T-helper 2 cell treated with Interferon-gamma antibody and Interleukin-4, amounts not matched to agents 100 ng/mL and 5 ng/mL, for 36 hours (primary cell): ENCODE measurements at regions not wholly inside any gene's neighbourhood (a gene's known extent, or its start where the extent isn't known, plus 50 kb on each side); places are given as distances from the start of the nearest gene placed in this dataset.

Experiments
- intact Hi-C: fragments of 100-400 bp; cut with micrococcal nuclease; formaldehyde crosslinking; loops from one replicate; pipeline ENCODE4 v1.15.1; 2023

DNA sequence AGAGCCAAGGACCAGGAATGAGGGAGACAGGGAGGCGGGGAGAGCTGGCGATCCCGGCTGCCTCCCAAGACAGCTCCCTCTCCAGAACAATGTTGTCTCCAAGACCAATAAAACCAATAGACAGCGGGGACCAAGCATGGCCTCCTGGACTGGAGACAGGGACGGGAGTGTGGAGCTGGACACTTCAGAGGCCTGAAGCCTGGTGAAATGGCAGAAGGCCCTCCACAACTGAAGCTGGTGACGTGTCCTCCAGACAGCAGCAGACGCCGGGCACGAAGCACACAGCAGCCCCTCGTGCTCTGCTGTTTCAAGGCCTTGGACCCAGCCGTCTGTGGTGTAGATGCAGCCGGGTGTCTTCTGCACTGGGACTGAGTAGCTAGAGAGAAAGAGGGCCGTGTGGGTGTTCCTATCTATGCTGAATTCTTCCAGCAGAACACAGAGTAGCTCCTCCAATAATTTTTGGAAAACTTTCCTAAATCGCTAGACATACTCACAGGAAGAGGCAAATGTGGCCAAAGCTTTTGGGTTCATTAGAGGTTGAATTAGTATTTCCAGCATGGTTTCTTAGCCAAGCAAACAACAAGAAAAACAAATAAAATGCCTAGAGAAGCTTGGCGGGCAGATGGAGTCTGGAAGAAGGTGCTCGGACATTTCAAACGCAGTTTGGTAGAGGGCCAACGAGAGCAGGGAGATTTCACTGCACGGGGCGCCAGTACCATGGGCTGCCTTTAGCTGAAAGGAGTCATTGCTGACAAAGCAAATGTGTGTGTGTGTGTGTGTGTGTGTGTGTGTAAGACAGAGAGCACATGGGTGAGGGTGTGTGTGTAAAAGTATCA is 570.4 kb downstream of the TCERG1L start:
- intact Hi-C loops, result no loop called here

GRCh38 chr10:130741901-130742855 is 569.3 kb downstream of the TCERG1L start:
- intact Hi-C loops, result no loop called here

GRCh38 chr10:130742941-130743675 is 568.4 kb downstream of the TCERG1L start:
- intact Hi-C loops, result no loop called here

GRCh38 chr10:130743751-130744271 is 567.7 kb downstream of the TCERG1L start:
- intact Hi-C loops, result no loop called here

DNA sequence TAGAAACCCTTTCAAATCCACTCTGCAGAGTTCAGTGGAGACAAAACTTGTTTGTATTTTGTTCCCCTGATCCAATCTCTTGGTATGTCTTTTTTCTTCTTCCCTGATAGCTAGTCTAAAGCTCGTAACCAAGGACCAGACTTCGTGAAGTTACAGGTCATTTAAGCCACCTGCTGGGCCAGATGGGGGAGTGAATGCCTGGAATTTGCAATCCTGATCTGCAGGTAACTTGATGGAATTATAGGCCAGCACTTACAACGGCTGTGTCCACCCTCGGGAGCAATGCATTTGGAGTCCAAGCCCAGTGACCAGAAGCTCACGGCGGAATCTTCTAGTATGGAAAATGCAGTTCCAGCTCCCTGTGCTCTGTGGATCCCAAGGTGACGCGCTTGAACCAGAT is 566.9 kb downstream of the TCERG1L start:
- intact Hi-C loops, result no loop called here

DNA sequence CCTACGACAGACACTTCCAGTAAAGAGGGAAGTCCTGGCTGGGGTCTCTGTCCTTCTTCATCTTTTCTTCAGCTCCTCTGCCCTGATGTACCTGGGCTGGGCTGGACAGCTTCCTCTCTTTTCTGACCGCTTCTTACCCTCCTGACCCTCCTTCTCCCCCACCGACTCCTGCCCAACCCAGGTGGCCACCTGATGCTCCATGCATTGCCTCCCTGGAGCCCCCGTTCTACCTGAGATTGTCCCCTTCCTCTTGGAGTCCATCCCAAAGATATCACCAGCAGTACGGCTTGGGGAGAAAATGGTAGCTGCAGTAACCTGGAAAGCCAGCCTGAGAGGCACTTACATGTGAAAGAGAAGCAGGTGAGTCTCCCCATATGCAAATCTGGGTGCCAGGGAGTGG is 566.3 kb downstream of the TCERG1L start:
- intact Hi-C loops, result no loop called here

DNA sequence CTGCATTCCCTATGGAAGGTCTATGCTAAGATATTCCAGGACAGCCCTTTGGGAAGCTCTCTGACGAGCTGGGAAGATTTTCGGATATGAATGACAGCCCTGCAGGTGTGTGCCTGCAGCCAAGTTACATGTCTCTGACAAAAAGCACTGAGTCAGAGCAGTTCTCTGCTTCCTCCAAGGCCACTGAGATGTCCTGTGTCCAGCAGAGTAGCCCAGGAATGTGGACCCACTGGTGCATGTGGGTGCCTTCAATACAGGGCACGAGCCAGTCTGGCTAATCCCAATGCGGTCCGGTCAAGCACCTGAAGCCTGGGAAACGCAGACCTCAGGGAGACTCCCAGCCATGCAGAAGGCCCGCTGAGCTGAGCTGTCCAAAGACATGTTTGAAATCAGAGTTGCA is 565.7 kb downstream of the TCERG1L start:
- intact Hi-C loops, result no loop called here

- intact Hi-C loops, result no loop called here
Measured at GRCh38 chr10:130746311-130746710, 565.2 kb downstream of the TCERG1L start.

DNA sequence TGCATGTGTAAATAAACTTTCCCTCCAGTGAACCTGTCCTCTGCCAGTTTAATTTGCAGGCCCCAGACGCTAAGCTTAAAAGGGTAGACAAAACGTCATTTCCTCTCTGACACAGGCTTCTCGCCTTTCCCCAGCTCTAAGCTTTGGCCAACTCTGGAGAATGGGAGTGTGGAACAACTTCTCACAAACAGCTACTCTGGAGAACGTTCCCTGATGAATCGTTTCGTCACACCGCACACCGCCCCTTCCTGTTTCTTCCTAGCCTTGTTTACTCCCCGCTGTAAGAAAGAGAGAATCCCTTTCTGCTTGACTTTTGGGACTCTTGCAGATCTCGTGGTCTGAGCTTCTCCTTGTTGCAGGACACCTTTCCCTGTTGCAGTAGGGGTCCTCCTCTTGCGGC is 564.2 kb downstream of the TCERG1L start:
- intact Hi-C loops, result no loop called here

DNA sequence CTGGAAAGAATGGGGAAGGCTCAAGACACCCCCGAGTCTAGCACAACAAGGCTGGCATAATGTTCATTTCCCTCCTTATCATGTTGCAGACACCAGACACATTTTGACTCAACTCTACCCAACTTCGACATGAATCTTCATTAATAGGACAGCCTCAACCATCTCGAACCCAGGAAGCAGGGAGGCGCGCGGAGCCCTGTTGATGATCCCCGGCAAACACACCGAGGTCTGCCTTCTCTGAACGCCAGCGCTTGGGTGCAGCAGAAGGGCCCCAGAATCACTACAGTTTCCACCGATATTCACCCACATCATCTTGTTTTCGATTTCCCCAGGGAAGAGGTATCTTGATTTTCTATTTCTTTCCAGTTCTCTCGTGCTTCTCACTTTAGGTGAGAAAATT is 563.6 kb downstream of the TCERG1L start:
- intact Hi-C loops, result no loop called here

GRCh38 chr10:130748409-130749057 is 563.0 kb downstream of the TCERG1L start:
- intact Hi-C loops, result no loop called here

- intact Hi-C loops, result no loop called here
Measured at GRCh38 chr10:130749911-130750310, 561.6 kb downstream of the TCERG1L start.

- intact Hi-C loops, result no loop called here
Measured at GRCh38 chr10:130750441-130750840, 561.1 kb downstream of the TCERG1L start.

DNA sequence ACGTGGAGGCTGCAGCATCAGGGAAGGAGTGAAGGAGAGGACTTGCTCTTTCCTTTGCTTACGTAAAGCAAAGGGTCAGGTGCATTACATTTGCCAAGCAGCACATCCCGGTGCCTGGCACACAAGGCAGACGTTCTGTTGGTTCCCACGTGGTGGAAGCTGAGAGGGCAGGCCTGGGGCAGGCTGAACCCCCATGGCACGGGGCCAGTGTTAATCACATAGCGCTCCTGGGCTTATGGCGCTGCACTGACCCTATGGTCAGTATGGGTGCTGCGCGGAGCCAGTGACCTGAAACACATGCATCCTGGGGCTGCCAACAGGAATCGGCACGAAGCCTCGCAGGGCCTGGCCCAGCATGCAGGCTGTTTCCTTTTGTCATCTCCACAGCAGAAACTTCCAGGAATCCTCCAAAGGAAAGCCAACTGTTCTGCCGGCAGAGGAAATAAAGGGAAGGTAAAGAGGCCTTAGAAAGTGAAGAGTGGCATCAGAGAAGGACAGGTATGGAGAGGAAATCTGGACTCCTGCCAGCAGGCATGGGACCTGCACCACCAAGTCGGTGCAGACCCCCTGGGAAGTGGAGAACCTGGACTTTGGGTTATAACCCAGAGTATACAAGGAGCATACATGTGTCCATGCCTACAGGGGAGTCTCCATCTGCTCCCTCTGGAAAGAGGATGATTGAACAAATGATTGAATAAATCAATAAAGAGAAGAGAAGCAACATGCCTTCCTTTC is 560.2 kb downstream of the TCERG1L start:
- intact Hi-C loops, result no loop called here

DNA sequence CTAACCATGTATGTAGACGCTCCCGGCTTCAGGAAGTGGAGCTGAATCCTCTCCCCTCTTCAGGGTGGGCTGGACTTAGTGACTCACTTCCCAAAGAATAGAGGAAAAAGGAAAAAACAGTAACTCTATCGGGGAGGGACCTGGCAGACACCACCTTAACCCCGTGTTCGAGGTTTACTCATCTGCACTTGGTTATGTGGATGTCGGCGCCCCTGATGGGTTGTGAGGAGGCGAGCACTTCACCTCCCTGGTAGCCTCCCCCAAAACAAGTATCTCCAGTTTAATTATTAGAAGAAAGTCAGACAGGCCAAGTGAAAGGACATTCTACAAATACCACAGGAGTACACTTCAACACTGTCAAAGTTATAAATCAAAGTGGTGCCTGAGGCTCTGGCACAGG is 559.7 kb downstream of the TCERG1L start:
- intact Hi-C loops, result no loop called here

DNA sequence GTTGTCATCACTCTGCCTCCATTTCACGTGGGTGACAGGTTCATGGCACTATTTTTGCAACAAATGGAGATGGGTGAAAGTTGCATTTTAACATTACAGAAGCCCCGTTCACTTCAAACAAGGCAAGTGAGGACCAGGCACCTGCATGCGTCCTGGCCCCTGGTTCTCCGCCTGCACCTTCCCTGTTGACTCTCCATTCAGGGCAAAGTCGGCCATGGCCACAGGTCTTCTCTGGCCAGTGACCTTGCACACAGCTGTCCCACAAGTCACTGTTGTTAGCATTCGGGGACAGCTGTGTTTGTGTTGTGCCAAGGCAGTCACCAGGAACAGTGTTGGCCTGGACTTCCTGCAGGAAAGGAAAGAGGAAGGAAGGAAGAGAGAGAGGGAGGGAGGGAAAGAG is 554.9 kb downstream of the TCERG1L start:
- intact Hi-C loops, result no loop called here

DNA sequence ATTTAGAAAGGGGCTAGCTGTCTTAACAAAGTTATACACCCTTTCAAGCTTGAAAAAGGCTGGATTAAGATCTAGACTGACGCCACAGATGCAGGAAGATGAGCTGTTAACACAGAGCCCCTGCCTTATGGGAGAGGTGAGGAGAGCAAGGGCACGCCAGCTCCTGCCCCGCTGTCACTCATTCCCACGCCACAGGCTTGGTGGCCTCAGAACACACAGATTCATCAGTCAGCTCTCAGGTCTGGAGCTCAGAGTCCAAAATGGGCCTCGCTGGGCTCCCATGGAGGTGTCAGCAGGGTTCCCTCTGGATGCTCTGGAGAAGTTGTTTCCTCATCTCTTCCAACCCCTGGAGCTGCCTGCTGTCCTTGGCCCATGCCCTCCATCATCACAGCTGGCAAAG is 554.2 kb downstream of the TCERG1L start:
- intact Hi-C loops, result no loop called here

DNA sequence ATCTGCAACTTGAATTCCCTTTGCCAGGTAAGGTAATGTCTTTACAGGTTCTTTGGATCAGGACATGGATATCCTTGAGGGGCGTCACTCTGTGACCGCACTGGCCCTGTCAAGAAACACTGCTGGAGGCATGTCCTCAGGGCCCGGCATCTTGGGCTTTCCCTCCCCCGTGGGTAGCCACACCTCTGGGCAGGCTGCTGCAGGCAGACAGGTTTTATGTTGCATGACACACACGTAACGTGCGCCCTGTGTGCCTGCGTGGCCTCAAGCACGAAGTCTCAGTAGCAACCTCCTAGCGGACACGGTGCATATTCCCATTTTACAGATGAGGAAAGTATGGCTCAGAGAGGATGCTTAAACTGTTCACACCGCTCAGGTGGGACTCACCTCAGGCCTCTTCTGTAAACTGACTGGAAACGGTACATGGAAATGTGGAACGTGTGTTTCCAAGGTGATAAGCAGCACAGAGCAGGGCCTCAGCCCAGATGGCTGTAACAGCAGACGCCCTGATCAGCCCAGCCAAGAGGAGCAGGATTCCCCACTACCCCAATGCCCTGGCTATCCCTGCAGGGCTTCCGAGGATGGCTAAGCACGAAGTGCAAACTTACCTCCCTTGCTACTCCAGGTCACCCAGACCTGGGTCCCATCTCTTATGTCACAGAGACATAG is 553.6 kb downstream of the TCERG1L start:
- intact Hi-C loops, result no loop called here

GRCh38 chr10:130758529-130758928 is 553.0 kb downstream of the TCERG1L start:
- intact Hi-C loops, result no loop called here
